ENCODE measurements at regions not wholly inside any gene's neighbourhood (a gene's known extent, or its start where the extent isn't known, plus 50 kb on each side); places are given as distances from the start of the nearest gene placed in this dataset.

DNA sequence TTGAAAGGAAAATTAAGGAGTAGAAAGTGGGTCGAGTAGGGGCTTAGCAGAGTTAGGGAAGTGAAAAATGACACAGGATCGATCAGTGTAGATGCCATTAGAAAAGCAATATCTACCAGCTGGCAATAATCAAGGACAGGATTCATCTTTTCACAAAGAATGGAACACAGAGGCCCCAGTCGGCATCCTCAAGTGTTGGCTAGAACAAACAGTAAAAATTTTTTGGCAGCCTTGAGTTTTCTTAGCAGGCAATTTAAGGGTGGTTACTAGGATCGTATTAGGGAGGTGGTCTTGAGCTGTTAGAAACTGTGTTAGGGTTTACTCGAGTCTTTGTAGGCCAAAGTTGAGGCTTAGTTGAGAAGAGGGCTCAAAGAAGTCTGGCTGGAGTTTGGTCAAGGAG is 658.8 kb upstream of the SGO1 start:
- no peak for ATAC-seq
- TF ChIP-seq ZNF70 (CRISPR knock-in tag; IDR thresholded peaks at IDR 0.05) (no peak), TOX (CRISPR knock-in tag; IDR thresholded peaks at IDR 0.05; ENCODE audit: borderline replicate concordance) (no peak), ESRRG (CRISPR knock-in tag; IDR thresholded peaks at IDR 0.05) (no peak), ARNTL (CRISPR knock-in tag; IDR thresholded peaks at IDR 0.05; ENCODE audit: borderline replicate concordance, low read depth) (no peak)

GRCh38 chr3:20842594-20843436 is 656.8 kb upstream of the SGO1 start:
- no peak for ATAC-seq
- TF ChIP-seq ARNTL (CRISPR knock-in tag; IDR thresholded peaks at IDR 0.05; ENCODE audit: borderline replicate concordance, low read depth) (no peak), OSR1 (CRISPR knock-in tag; IDR thresholded peaks at IDR 0.05) (no peak), TCF4 (CRISPR knock-in tag; IDR thresholded peaks at IDR 0.05; ENCODE audit: borderline replicate concordance) (no peak), SNAI2 (CRISPR knock-in tag; IDR thresholded peaks at IDR 0.05) (no peak)
- TF ChIP-seq, protein P1, sequence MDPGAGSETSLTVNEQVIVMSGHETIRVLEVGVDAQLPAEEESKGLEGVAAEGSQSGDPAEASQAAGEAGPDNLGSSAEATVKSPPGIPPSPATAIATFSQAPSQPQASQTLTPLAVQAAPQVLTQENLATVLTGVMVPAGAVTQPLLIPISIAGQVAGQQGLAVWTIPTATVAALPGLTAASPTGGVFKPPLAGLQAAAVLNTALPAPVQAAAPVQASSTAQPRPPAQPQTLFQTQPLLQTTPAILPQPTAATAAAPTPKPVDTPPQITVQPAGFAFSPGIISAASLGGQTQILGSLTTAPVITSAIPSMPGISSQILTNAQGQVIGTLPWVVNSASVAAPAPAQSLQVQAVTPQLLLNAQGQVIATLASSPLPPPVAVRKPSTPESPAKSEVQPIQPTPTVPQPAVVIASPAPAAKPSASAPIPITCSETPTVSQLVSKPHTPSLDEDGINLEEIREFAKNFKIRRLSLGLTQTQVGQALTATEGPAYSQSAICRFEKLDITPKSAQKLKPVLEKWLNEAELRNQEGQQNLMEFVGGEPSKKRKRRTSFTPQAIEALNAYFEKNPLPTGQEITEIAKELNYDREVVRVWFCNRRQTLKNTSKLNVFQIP (CRISPR knock-in tag; IDR thresholded peaks at IDR 0.05; ENCODE audit: borderline replicate concordance, low read depth) = no peak

DNA sequence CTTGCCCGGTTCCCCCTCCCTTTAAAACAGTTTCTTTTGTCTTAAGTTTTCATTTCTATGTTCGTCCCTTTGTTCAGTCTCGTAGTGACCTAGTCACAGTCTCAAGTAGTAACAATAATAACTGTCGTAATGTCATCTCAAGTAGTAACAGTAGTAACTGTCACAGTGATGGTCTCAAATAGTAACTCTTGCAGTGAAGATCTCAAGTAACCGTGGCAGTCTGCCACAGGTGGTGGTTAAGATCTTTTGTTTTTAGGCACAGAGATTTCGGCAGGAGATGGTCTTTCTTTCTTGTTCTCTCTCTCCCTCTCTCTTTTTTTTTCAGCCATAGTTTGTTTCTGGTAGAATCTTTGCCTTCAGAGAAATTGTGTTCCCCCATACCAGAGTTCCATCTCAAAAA is 656.0 kb upstream of the SGO1 start:
- TF ChIP-seq ESRRG (CRISPR knock-in tag; IDR thresholded peaks at IDR 0.05) (no peak), ZFP30 (CRISPR knock-in tag; IDR thresholded peaks at IDR 0.05) (no peak), CREB5 (CRISPR knock-in tag; IDR thresholded peaks at IDR 0.05; ENCODE audit: low read depth) (no peak), TOX (CRISPR knock-in tag; IDR thresholded peaks at IDR 0.05; ENCODE audit: borderline replicate concordance) (no peak), ZFP3 (CRISPR knock-in tag; IDR thresholded peaks at IDR 0.05) (no peak), GLIS3 (CRISPR knock-in tag; IDR thresholded peaks at IDR 0.05) (no peak), ARNTL (CRISPR knock-in tag; IDR thresholded peaks at IDR 0.05; ENCODE audit: borderline replicate concordance, low read depth) (no peak), ZNF565 (CRISPR knock-in tag; conservative IDR thresholded peaks at IDR 0.05; ENCODE audit: low read depth) (no peak), ISL1 (CRISPR knock-in tag; IDR thresholded peaks at IDR 0.05) (no peak)
- no peak for ATAC-seq

DNA sequence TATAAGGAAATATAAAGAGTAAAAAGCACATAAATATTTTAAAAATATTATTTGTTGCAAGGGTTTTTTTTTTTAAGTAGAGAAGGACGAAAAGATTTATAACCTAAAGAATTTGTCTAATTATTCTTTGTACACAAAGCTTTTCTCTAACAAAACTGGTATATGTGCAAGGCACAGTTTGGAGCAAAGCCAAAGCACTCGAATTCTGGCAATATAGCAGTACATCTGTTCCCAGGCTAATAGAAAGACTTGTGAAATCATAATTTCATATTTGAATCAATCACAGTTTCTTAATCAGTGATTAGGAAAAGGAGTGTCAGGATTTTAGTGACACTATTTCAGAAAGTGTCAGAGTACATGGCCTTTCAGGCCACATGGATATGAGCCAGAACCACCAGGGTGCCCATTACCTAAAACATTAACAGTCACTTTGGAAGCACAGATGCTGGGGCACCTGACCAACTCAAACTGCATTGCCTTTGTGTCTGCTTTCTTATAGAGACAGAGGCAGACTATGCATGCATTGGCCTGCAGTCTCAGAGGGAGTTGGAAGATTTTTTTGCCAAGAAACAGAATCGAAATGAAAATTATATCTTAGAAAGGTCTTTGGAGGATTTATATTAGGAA is 651.8 kb upstream of the SGO1 start:
- no peak for ATAC-seq
- TF ChIP-seq, protein P2, sequence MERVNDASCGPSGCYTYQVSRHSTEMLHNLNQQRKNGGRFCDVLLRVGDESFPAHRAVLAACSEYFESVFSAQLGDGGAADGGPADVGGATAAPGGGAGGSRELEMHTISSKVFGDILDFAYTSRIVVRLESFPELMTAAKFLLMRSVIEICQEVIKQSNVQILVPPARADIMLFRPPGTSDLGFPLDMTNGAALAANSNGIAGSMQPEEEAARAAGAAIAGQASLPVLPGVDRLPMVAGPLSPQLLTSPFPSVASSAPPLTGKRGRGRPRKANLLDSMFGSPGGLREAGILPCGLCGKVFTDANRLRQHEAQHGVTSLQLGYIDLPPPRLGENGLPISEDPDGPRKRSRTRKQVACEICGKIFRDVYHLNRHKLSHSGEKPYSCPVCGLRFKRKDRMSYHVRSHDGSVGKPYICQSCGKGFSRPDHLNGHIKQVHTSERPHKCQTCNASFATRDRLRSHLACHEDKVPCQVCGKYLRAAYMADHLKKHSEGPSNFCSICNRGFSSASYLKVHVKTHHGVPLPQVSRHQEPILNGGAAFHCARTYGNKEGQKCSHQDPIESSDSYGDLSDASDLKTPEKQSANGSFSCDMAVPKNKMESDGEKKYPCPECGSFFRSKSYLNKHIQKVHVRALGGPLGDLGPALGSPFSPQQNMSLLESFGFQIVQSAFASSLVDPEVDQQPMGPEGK (CRISPR knock-in tag; IDR thresholded peaks at IDR 0.05; ENCODE audit: borderline replicate concordance) = no peak
- TF ChIP-seq ESRRG (CRISPR knock-in tag; IDR thresholded peaks at IDR 0.05) (no peak), CSDC2 (CRISPR knock-in tag; IDR thresholded peaks at IDR 0.05) (no peak), TOX (CRISPR knock-in tag; IDR thresholded peaks at IDR 0.05; ENCODE audit: borderline replicate concordance) (no peak), GLIS3 (CRISPR knock-in tag; IDR thresholded peaks at IDR 0.05) (no peak), BACH2 (CRISPR knock-in tag; IDR thresholded peaks at IDR 0.05; ENCODE audit: borderline replicate concordance) (no peak), ZFP3 (CRISPR knock-in tag; IDR thresholded peaks at IDR 0.05) (no peak), ZNF70 (CRISPR knock-in tag; IDR thresholded peaks at IDR 0.05) (no peak), ZNF8 (CRISPR knock-in tag; IDR thresholded peaks at IDR 0.05) (no peak), ZFP30 (CRISPR knock-in tag; IDR thresholded peaks at IDR 0.05) (no peak), OSR1 (CRISPR knock-in tag; IDR thresholded peaks at IDR 0.05) (no peak), PPARA (CRISPR knock-in tag; IDR thresholded peaks at IDR 0.05; ENCODE audit: borderline replicate concordance) (no peak), RARB (CRISPR knock-in tag; IDR thresholded peaks at IDR 0.05) (no peak), TCF4 (CRISPR knock-in tag; IDR thresholded peaks at IDR 0.05; ENCODE audit: borderline replicate concordance) (no peak), ARNTL (CRISPR knock-in tag; IDR thresholded peaks at IDR 0.05; ENCODE audit: borderline replicate concordance, low read depth) (no peak), CSRNP3 (CRISPR knock-in tag; IDR thresholded peaks at IDR 0.05) (no peak), CREB5 (CRISPR knock-in tag; IDR thresholded peaks at IDR 0.05; ENCODE audit: low read depth) (no peak)
- TF ChIP-seq, protein P3, sequence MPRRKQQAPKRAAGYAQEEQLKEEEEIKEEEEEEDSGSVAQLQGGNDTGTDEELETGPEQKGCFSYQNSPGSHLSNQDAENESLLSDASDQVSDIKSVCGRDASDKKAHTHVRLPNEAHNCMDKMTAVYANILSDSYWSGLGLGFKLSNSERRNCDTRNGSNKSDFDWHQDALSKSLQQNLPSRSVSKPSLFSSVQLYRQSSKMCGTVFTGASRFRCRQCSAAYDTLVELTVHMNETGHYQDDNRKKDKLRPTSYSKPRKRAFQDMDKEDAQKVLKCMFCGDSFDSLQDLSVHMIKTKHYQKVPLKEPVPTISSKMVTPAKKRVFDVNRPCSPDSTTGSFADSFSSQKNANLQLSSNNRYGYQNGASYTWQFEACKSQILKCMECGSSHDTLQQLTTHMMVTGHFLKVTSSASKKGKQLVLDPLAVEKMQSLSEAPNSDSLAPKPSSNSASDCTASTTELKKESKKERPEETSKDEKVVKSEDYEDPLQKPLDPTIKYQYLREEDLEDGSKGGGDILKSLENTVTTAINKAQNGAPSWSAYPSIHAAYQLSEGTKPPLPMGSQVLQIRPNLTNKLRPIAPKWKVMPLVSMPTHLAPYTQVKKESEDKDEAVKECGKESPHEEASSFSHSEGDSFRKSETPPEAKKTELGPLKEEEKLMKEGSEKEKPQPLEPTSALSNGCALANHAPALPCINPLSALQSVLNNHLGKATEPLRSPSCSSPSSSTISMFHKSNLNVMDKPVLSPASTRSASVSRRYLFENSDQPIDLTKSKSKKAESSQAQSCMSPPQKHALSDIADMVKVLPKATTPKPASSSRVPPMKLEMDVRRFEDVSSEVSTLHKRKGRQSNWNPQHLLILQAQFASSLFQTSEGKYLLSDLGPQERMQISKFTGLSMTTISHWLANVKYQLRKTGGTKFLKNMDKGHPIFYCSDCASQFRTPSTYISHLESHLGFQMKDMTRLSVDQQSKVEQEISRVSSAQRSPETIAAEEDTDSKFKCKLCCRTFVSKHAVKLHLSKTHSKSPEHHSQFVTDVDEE (CRISPR knock-in tag; IDR thresholded peaks at IDR 0.05) = no peak

All from SK-N-SH treated with all-trans-retinoic acid at 6 μM for 48 hours (cell line).